Osteocyte (in vitro differentiated cells): ENCODE measurements at regions not wholly inside any gene's neighbourhood (a gene's known extent, or its start where the extent isn't known, plus 50 kb on each side); places are given as distances from the start of the nearest gene placed in this dataset.

Experiments used
- DNase-seq: peaks from one replicate; pipeline ENCODE4 v3.0.0; 2021; ENCODE audit warnings: mixed read lengths; ENCODE audit not compliant: unreplicated experiment; ENCODE audit errors: extremely low spot score
- H3K27ac Mint-ChIP-seq: one replicate; pipeline ENCODE4 v1.8.0; 2021; ENCODE audit warnings: mild to moderate bottlenecking, mixed read lengths; ENCODE audit not compliant: unreplicated experiment
- H3K27me3 Mint-ChIP-seq: one replicate; pipeline ENCODE4 v1.8.0; 2021; ENCODE audit warnings: mixed read lengths; ENCODE audit not compliant: unreplicated experiment
- H3K36me3 Mint-ChIP-seq: one replicate; pipeline ENCODE4 v1.8.0; 2021; ENCODE audit warnings: mixed read lengths; ENCODE audit not compliant: unreplicated experiment
- H3K4me1 Mint-ChIP-seq: one replicate; pipeline ENCODE4 v1.8.0; 2021; ENCODE audit warnings: mixed read lengths; ENCODE audit not compliant: unreplicated experiment
- H3K4me3 Mint-ChIP-seq: one replicate; pipeline ENCODE4 v1.8.0; 2021; ENCODE audit warnings: mild to moderate bottlenecking, moderate library complexity, mixed read lengths; ENCODE audit not compliant: unreplicated experiment
- H3K9me3 Mint-ChIP-seq: one replicate; pipeline ENCODE4 v1.8.0; 2021; ENCODE audit warnings: mixed read lengths; ENCODE audit not compliant: unreplicated experiment
- TF ChIP-seq, protein P1 (sequence below): fragments of 200-600 bp; sonication (generic); IDR thresholded peaks from 2 replicates; pipeline ENCODE4 v1.5.0; 2021; ENCODE audit warnings: antibody characterized with exemption, mild to moderate bottlenecking, moderate library complexity

DNA sequence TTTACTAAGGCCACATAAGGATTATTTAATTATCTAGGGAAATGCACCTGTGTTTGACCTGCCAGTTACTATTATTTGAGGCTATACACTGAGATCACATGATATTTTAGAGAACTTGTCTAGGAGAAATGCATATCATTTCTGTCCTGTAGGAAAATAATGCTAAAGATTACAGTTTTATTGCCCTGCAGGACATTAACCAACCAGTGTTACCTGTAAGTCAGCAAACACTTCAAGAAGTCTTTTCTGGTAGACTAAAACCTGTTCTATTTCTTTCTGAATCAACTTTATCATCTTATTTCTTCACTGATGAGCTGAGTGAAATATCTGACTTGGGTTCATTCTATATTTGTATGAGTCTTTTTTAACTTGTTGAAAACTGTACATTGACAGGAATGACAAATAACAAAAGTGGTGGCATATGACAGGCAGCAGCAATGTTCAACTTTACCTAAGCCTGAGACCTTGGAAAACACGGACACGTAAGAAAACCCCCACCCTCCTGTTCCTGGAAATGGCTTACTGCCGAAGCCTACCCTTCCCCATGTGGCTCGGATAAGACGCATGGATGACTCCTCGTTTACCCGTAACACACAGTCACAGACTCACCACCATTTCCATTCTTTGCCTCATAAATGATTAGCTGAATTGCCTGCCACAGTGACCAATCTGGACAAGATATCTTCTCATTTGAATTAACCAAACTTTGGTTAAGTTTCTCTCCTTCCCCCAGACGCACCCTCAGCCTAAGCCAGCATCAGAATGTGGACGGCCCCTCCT lies 118.0 kb upstream of the CD93 start:
- TF ChIP-seq, protein P1, sequence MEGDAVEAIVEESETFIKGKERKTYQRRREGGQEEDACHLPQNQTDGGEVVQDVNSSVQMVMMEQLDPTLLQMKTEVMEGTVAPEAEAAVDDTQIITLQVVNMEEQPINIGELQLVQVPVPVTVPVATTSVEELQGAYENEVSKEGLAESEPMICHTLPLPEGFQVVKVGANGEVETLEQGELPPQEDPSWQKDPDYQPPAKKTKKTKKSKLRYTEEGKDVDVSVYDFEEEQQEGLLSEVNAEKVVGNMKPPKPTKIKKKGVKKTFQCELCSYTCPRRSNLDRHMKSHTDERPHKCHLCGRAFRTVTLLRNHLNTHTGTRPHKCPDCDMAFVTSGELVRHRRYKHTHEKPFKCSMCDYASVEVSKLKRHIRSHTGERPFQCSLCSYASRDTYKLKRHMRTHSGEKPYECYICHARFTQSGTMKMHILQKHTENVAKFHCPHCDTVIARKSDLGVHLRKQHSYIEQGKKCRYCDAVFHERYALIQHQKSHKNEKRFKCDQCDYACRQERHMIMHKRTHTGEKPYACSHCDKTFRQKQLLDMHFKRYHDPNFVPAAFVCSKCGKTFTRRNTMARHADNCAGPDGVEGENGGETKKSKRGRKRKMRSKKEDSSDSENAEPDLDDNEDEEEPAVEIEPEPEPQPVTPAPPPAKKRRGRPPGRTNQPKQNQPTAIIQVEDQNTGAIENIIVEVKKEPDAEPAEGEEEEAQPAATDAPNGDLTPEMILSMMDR, result no peak
- no peak overlapping the region for H3K4me3 Mint-ChIP-seq
- peaks cover 40% of the 10 kb centered on the region for H3K27me3 Mint-ChIP-seq
- H3K36me3 Mint-ChIP-seq, result no peaks in the 10 kb centered on the region
- no peak overlapping the region for H3K27ac Mint-ChIP-seq
- no peaks in the 10 kb centered on the region for H3K4me1 Mint-ChIP-seq
- DNase-seq, result no peak
- no peaks in the 10 kb centered on the region for H3K9me3 Mint-ChIP-seq

DNA sequence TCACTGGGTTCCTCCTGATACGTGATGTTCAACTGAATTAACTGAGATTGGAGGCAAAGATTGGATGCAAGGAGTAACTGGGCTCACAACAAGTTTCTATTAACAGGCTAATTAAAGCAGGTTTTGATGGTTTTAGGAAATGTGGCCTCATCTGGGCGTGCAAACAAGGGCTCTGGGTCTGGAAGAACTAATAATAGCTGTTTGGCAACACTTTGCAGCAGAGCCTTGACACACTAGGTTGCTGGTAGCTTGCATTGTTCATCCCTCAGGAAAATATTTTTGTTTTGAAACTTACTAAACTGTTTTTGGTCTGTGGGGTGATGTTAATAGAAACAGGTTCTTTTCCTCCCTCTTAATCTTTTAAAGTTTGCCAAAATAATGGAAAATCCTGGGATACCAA lies 117.2 kb upstream of the CD93 start:
- TF ChIP-seq, protein P1, result no peak
- Mint-ChIP-seq H3K4me1 (no peaks in the 10 kb centered on the region), H3K9me3 (no peaks in the 10 kb centered on the region), H3K27ac (no peak overlapping the region), H3K4me3 (no peak overlapping the region), H3K27me3 (peaks cover 44% of the 10 kb centered on the region), H3K36me3 (no peaks in the 10 kb centered on the region)
- no peak for DNase-seq

DNA sequence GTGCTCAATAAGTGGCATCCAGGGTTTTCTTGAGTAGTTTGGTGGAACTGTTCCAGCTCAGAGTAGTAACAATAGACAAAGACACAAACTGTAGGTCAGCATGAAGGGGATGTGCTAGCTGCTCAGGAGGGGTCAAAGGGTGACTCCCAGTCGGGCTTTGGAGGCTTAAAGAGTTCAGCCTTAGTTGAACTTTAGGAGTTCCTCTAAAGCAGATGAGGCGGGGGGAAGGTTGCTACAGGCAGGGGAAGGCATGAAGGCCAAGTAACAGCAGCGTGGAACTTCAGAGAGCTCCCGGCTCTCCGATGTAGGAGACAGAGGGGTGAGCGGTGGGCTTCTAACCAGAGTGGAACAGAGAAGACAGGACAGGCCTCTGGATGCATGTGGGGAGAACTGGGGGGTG lies 115.5 kb upstream of the CD93 start:
- DNase-seq, result no peak
- no peak overlapping the region for H3K4me3 Mint-ChIP-seq
- no peaks in the 10 kb centered on the region for H3K36me3 Mint-ChIP-seq

DNA sequence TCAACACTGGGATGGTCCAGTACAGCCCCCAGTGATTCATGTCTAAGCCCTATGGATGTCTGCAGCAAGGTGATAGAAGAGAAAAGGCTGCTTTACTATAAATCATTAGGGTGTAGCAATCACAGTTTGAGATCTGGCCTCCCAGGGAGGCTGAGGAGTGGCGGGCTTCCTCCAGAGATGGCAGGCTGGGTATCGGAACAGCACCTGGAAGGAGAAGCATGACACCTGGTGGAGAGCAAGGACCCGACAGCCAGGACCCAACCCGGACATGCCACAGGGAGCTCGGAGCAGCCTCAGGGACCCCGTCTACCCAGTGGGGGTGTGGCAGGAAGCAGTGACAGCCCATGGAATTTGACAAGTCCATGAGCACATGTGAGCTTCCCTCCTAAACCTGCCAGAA lies 114.8 kb upstream of the CD93 start:
- Mint-ChIP-seq H3K4me1 (no peaks in the 10 kb centered on the region), H3K9me3 (no peaks in the 10 kb centered on the region), H3K27me3 (peaks cover 59% of the 10 kb centered on the region), H3K27ac (no peak overlapping the region), H3K4me3 (no peak overlapping the region), H3K36me3 (no peaks in the 10 kb centered on the region)
- TF ChIP-seq, protein P1, result peak; percentile 42
- no peak for DNase-seq

More for the DNA sequence above, 115.5 kb upstream of the CD93 start:
- H3K9me3 Mint-ChIP-seq, result no peaks in the 10 kb centered on the region
- no peaks in the 10 kb centered on the region for H3K4me1 Mint-ChIP-seq
- TF ChIP-seq, protein P1, result no peak
- H3K27me3 Mint-ChIP-seq, result peaks cover 57% of the 10 kb centered on the region
- no peak overlapping the region for H3K27ac Mint-ChIP-seq

DNA sequence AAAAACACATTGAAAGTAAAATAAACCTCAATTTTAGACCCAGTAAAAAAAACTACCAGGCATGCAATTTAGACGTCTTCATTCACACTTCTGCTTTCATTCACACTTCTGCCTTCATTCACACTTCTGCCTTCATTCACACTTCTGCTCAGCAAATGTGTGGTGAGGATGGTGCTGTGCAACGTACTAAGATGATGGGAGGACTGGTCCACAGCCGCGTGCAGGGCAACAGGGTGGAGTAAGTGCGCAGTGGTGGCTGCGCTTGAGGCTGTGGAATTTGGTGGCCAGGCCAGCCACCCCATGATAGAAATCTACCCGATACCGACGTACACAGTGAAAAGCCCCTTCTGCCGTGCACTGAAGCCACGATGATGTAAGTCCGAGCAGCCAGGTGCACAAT lies 114.3 kb upstream of the CD93 start:
- TF ChIP-seq, protein P1, result no peak
- Mint-ChIP-seq H3K4me1 (no peaks in the 10 kb centered on the region), H3K9me3 (no peaks in the 10 kb centered on the region), H3K27ac (no peak overlapping the region), H3K27me3 (peaks cover 59% of the 10 kb centered on the region), H3K36me3 (no peaks in the 10 kb centered on the region), H3K4me3 (no peak overlapping the region)
- DNase-seq, result no peak
